OCI-LY3 (cell line): ENCODE measurements at regions not wholly inside any gene's neighbourhood (a gene's known extent, or its start where the extent isn't known, plus 50 kb on each side); places are given as distances from the start of the nearest gene placed in this dataset.

Experiments used
- H2AFZ ChIP-seq: fragments of 200-600, 300-600 bp; shearing (Covaris generic); 2 replicates; pipeline ENCODE4 v1.6.0; 2014; ENCODE audit warnings: antibody characterized with exemption, low read depth, low read length
- H3K27ac ChIP-seq: fragments of 200-600, 300-600 bp; sonication (generic); 2 replicates; pipeline ENCODE4 v1.5.1; 2014; ENCODE audit warnings: mild to moderate bottlenecking, low read length, moderate library complexity, mixed read lengths
- H3K27me3 ChIP-seq: fragments of 200-600, 300-600 bp; sonication (generic); 2 replicates; pipeline ENCODE4 v1.6.1; 2014; ENCODE audit warnings: low read depth, low read length, mixed read lengths
- H3K36me3 ChIP-seq: fragments of 200-600, 300-600 bp; sonication (generic); replicated peaks from 2 replicates; pipeline ENCODE3; 2014; ENCODE audit warnings: low read depth, low read length, mixed read lengths
- H3K4me1 ChIP-seq: fragments of 300-600, 200-600 bp; sonication (generic); 2 replicates; pipeline ENCODE4 v1.6.1; 2014; ENCODE audit warnings: low read length, mixed read lengths
- H3K4me2 ChIP-seq: fragments of 200-600, 300-600 bp; sonication (generic); 2 replicates; pipeline ENCODE4 v1.6.1; 2014; ENCODE audit warnings: low read length, mixed read lengths
- H3K4me3 ChIP-seq: fragments of 300-600, 200-600 bp; sonication (generic); 2 replicates; pipeline ENCODE4 v1.5.1; 2014; ENCODE audit warnings: antibody characterized with exemption, mild to moderate bottlenecking, low read length, moderate library complexity
- H3K79me2 ChIP-seq: fragments of 300-600, 200-600 bp; shearing (Covaris generic); 2 replicates; pipeline ENCODE4 v1.6.1; 2014; ENCODE audit warnings: mild to moderate bottlenecking, low read length, mixed read lengths
- H3K9ac ChIP-seq: fragments of 300-600, 200-600 bp; shearing (Covaris generic); 2 replicates; pipeline ENCODE4 v1.6.0; 2014; ENCODE audit warnings: mild to moderate bottlenecking, low read length, moderate library complexity
- H3K9me3 ChIP-seq: fragments of 200-600, 300-600 bp; shearing (Covaris generic); 2 replicates; pipeline ENCODE4 v1.6.1; 2014; ENCODE audit warnings: low read length, mixed read lengths; ENCODE audit not compliant: insufficient read depth
- H4K20me1 ChIP-seq: fragments of 200-600, 300-600 bp; sonication (generic); 2 replicates; pipeline ENCODE4 v1.6.1; 2016; ENCODE audit warnings: low read length, mixed read lengths; ENCODE audit not compliant: insufficient read depth
- EZH2phosphoT487 ChIP-seq: fragments of 200-600 bp; shearing (Covaris generic); IDR thresholded peaks from 2 replicates; pipeline ENCODE4 v1.6.1; 2018; ENCODE audit warnings: antibody characterized with exemption, mixed run types, low read depth
- TF ChIP-seq, protein P1 (sequence below): fragments of 200-600, 300-600 bp; sonication (generic); IDR thresholded peaks from 2 replicates; pipeline ENCODE4 v1.5.1; 2014; ENCODE audit warnings: antibody characterized with exemption, low read length, low read depth

DNA sequence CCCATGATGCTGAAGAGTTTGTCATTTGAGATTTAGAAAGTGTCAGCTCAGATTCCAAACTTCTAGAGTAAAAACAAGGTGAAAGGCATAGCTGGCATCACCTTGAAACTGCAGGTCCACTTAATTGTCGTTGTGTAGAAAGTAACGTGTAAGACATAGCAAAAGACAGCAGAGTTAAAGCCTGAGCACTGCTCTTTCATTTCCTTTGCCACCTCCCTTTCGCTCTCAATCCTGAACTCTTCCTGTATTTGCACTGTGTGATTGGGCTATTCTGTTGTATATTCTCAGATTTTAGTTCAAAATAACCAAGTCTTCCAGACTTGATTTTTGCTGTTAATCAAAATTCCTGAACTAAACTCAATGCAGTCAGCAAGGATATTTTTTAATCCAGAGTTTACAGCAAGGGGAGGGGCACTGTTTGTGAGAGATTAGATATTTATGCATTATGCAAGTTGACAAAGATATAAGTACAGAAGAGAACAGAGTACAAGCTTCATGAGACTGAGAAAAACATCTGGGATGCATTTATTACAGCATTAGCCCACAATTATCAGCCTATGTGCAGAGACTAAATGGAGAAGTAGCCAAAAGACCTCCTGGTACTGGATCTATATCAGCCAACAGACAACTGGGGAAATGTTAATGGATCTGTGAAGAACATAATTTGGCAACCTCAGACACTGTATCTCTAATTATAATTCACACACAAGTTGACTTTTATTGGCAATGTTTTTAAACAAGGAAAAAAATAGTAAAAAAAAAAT lies 328.6 kb downstream of the SUCLA2 start:
- Histone ChIP-seq H3K4me1 (no peaks in the 10 kb centered on the region), H3K27ac (no peak overlapping the region), H3K79me2 (no peaks in the 10 kb centered on the region), H3K4me3 (no peak overlapping the region), H3K9me3 (no peaks in the 10 kb centered on the region), H3K9ac (no peak overlapping the region), H3K27me3 (no peaks in the 10 kb centered on the region), H4K20me1 (no peaks in the 10 kb centered on the region), H3K36me3 (no peaks in the 10 kb centered on the region), H2AFZ (no peak overlapping the region), H3K4me2 (no peak overlapping the region)
- TF ChIP-seq EZH2phosphoT487, result no peak
- TF ChIP-seq, protein P1, sequence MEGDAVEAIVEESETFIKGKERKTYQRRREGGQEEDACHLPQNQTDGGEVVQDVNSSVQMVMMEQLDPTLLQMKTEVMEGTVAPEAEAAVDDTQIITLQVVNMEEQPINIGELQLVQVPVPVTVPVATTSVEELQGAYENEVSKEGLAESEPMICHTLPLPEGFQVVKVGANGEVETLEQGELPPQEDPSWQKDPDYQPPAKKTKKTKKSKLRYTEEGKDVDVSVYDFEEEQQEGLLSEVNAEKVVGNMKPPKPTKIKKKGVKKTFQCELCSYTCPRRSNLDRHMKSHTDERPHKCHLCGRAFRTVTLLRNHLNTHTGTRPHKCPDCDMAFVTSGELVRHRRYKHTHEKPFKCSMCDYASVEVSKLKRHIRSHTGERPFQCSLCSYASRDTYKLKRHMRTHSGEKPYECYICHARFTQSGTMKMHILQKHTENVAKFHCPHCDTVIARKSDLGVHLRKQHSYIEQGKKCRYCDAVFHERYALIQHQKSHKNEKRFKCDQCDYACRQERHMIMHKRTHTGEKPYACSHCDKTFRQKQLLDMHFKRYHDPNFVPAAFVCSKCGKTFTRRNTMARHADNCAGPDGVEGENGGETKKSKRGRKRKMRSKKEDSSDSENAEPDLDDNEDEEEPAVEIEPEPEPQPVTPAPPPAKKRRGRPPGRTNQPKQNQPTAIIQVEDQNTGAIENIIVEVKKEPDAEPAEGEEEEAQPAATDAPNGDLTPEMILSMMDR, result no peak

- Histone ChIP-seq H2AFZ (no peak overlapping the region), H3K4me2 (no peak overlapping the region), H3K27me3 (no peaks in the 10 kb centered on the region), H3K9me3 (no peaks in the 10 kb centered on the region), H3K36me3 (no peaks in the 10 kb centered on the region), H3K4me1 (no peaks in the 10 kb centered on the region), H3K79me2 (no peaks in the 10 kb centered on the region), H4K20me1 (no peaks in the 10 kb centered on the region), H3K4me3 (no peak overlapping the region), H3K9ac (no peak overlapping the region), H3K27ac (no peak overlapping the region)
- TF ChIP-seq, protein P1, result no peak
- TF ChIP-seq EZH2phosphoT487, result no peak
Measured at GRCh38 chr13:47671776-47672175, 329.3 kb downstream of the SUCLA2 start.

- H2AFZ ChIP-seq, result no peak overlapping the region
- H3K27me3 ChIP-seq, result no peaks in the 10 kb centered on the region; the same call in 1 of the 2 replicates
- H3K9ac ChIP-seq, result no peak overlapping the region
- no peak overlapping the region for H3K27ac ChIP-seq
- H3K4me1 ChIP-seq, result no peaks in the 10 kb centered on the region
- no peaks in the 10 kb centered on the region for H3K79me2 ChIP-seq
- no peak overlapping the region for H3K4me2 ChIP-seq
- no peaks in the 10 kb centered on the region for H3K9me3 ChIP-seq
- no peak overlapping the region for H3K4me3 ChIP-seq
- H3K36me3 ChIP-seq, result no peaks in the 10 kb centered on the region
- no peaks in the 10 kb centered on the region for H4K20me1 ChIP-seq
- TF ChIP-seq EZH2phosphoT487, result no peak
- TF ChIP-seq, protein P1, result no peak
Measured at GRCh38 chr13:47665043-47665442, 336.0 kb downstream of the SUCLA2 start.

DNA sequence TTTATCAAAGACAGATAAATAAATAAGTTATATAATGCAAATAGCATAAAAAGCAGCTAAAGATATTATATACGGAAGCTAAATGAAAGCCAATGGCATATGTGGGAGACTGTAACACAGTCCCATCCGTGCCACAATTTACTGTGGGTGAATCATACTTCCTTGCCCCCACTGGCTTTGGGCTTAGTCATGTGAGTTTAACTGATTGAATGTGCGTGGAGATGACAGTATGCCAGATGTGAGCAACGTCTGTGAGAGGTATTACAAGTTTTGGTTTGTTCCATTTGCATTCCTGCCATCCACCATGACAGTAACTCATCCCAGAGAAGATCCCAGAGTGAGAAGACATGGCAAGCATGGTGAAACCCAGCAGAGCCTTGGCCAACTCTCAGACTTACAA lies 340.0 kb downstream of the SUCLA2 start:
- Histone ChIP-seq H3K27me3 (no peaks in the 10 kb centered on the region; the same call in 1 of the 2 replicates), H3K4me3 (no peak overlapping the region), H3K36me3 (no peaks in the 10 kb centered on the region), H3K4me2 (no peak overlapping the region), H3K4me1 (no peaks in the 10 kb centered on the region), H2AFZ (no peak overlapping the region), H3K9ac (no peak overlapping the region), H3K27ac (no peak overlapping the region), H3K9me3 (no peaks in the 10 kb centered on the region), H3K79me2 (no peaks in the 10 kb centered on the region), H4K20me1 (no peaks in the 10 kb centered on the region)
- no peak for TF ChIP-seq EZH2phosphoT487
- TF ChIP-seq, protein P1, result no peak
